ENCODE measurements at regions not wholly inside any gene's neighbourhood (a gene's known extent, or its start where the extent isn't known, plus 50 kb on each side); places are given as distances from the start of the nearest gene placed in this dataset.

DNA sequence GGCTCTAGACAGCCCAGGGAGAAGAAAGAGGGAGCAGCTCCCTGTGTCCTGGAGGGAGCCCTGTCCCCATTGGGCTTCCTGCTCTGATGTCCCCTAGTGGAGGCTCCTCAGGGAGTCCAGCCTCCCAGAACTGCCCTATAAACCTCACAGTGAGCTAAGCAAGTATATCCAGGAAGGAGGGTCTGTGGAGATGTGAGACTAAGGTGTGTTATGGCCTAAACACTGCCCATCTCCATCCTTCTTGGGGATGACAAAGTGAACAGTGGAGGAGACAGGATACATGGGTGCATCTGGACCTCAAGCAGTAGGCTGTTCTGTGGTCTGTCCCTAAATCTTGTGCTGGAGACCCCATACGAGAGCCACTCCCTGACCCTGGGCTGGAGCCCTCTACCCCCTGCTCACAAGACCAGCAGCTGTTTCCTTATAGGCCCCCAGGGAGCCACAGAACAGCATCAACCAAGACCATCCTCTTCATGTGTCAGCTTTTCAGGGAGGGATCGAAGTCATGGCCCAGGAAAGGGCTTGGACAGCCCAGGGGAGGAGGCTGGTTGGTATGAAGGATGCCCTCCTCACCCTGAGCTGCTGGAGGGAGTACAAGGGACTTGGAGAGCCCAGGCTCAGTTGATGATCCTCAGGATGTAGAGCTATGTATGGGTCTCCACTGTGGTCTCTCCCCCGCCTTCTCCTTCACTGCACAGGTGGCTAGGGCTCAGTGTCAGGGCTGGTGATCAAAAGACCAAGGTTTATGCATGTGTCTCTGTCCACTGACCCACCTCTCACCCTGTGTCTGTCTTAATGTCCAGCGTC, 49.7 kb upstream of the TOP3B start:
- peaks cover 3% of the 10 kb centered on the region for H3K27me3 ChIP-seq (ENCODE audit: insufficient read depth, low read length)

More for the DNA sequence above, 49.7 kb upstream of the TOP3B start:
- H3K4me1 ChIP-seq (ENCODE audit: insufficient read depth, low read length), result peaks cover 15% of the 10 kb centered on the region
- H3K4me3 ChIP-seq (ENCODE audit: low read length), result no peak overlapping the region
- no peak overlapping the region for H2AFZ ChIP-seq (ENCODE audit: low read depth, low read length)
- H3K9me3 ChIP-seq (ENCODE audit: low read length), result no peaks in the 10 kb centered on the region
- H3K36me3 ChIP-seq (ENCODE audit: insufficient read depth, low read length), result no peaks in the 10 kb centered on the region
